ENCODE measurements at regions not wholly inside any gene's neighbourhood (a gene's known extent, or its start where the extent isn't known, plus 50 kb on each side); places are given as distances from the start of the nearest gene placed in this dataset.

DNA sequence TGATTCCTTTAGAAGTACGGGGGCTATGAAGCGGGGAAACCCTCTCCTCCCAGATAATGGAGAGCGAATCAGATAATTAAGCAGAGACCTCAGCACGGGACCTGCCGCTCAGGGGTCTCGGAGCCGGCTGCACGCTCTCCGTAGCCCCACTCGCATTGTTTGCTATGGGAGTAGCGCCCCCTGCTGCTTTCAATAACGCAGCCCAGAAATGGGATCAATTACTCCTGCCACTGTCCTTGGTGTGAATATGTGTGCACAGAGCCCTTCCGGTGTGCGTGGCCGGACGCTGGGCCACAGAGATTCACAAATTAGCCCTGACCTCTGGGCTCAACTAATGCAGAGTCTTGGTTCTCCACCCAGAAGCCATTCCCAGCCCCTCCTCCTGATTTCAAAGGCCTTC, 76.4 kb upstream of the TMEM132C start:
- DNase-seq (ENCODE audit: low read depth) = peak; percentile 25

DNA sequence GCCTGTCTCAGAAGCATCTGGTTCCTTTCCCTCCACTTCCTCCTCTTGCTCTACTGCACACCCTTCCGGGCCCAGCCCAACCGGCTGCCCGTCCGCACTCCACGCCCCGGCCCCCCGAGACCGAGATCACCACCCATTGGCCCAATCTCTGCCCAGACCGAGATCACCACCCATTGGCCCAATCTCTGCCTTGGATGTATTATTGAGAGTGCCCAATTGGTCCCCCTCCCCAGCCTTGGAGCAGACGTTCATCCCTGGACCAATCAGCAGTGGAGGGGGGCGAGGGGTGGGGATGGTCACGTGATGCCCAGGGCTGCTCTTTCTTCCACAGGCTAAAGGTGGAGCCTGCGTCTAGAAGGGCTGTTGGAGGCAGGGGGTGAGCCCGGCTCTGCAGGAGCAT, 75.6 kb upstream of the TMEM132C start:
- peak; percentile 22 for DNase-seq (ENCODE audit: low read depth)

DNA sequence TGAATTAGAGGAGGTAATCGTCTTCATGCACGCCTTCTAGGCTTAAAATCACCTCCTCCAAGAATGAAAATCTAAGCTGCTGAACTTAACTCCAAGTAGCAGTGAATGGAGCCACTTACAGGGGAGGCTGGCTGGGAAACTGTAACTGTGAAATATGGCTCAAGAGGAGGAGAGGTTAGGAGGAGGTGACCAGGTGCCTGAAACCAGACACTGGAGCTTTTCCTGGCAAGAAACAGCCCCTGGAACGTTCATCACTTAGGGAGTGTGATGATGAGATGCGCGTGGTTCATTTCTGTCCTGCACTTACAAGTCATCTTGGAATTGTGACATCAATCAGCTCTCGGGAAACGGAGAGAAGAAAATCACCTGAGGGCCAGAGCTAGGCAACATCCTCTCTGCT, 62.3 kb upstream of the TMEM132C start:
- DNase-seq (ENCODE audit: low read depth) = no peak

DNA sequence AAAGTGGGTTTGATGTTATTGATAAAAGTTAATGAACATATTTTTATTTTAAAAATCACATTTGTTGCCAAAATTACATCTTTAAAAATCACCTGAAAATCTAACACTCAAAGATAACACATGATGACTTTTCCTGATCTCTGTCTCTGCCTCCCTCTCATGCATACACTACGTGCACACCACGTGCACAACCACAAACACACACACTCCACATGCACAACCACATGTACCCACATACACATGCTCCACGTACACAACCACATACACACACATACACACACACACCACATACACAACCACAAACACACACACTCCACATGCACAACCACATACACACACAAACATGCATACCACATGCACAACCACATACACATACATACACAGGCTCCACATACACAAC, 61.8 kb upstream of the TMEM132C start:
- no peak for DNase-seq (ENCODE audit: low read depth)

DNA sequence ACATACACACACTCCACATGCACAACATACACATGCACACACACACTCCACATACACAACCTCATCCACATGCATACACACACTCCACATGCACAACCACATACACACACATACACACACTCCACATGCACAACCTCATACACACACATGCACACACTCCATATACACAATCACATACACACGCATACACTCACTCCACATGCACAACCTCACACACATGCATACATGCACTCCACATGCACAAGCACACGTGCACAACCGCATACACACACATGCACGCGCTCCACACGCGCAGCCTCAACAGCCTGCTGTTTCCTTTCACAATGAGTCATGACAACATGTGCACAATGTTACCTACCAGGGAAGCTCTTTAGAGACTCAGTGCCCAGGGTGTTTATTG, 61.2 kb upstream of the TMEM132C start:
- DNase-seq (ENCODE audit: low read depth) = no peak

Data from Daoy (cell line).